HG02840 (cell line): ENCODE measurements at regions not wholly inside any gene's neighbourhood (a gene's known extent, or its start where the extent isn't known, plus 50 kb on each side); places are given as distances from the start of the nearest gene placed in this dataset.

Experiments used
- ATAC-seq: cut with Tn5 transposase; IDR thresholded peaks from one replicate; pipeline ENCODE4 v1.9.1; 2021; ENCODE audit warnings: mild to moderate bottlenecking, moderate library complexity, moderate number of reproducible peaks; ENCODE audit not compliant: unreplicated experiment, low FRiP score

DNA sequence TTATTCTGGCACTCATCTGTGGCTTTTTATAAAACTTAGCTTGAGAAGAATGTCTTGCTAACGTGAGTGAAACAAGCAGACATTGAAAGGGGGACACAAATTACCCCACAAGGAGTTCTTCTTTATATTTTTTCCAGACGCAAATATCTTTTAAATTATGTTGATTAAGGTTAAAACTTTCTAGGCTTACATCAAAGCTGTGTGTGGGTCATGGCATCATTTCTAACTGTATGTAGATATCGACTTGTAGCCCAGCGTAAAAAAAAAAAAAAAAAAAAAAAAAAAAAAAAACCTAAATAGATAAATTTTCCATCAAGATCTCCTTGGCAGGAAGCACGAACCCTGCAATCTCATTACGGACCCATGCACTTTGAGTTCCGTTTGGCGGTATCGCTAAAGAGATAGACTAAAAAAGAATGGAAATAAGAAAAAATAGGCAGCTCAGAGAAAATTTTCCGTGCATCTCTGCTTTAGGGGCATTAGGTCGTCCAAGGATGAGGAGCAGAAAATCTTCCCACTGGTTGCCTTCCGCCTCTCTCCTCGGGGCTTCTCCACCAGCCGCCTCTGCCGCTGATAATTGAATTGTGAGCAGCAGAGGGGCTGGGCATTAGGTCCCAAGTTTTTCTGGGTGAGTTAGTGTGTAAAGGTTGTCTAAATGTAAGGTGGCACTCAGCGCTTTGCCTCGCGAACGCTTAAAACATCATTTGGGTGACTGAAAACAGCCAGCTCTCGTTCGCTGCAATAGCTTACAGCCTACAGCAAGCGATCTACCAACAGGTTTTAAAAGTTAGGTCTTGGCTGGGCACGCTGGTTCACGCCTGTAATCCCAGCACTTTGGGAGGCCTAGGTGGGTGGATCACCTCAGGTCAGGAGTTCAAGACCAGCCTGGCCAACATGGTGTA, 194.0 kb downstream of the TRIM27 start:
- ATAC-seq: no peak

DNA sequence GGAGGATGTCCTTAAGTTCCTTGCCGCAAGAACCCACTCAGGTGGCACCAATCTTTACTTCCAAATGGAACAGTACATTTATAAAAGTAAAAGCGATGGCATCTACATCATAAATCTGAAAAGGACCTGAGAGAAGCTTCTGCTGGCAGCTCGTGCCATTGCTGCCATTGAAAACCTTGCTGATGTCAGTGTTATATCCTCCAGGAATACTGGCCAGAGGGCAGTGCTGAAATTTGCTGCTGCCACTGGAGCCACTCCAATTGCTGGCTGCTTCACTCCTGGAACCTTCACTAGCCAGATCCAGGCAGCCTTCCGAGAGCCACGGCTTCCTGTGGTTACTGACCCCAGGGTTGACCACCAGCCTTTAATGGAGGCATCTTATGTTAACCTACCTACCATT, 191.7 kb downstream of the TRIM27 start:
- no peak for ATAC-seq

DNA sequence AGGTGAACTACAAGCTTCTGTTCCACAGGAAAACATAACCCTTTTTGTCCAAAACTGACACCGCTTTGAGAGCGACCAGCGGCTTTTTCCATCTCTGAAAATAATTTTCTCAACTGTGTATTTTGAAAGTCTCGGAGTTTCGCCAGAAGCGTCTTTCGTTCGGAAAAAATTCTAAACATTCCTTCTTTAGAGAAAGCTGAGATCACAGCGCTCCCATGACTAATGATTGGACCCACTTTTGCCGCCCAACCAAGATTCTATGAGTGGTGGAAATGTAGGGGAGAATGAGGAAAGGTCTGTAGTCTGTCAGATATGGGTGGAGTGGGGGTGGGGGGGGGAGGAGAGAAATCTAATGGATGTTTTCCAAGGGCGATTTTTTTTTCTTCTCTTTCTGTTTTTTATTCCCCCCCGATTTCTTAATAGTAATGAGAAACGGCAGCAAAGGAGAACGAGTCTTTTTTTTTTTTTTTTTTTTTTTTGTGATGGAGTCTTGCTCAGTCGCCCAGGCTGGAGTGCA, 189.3 kb downstream of the TRIM27 start:
- ATAC-seq: no peak

DNA sequence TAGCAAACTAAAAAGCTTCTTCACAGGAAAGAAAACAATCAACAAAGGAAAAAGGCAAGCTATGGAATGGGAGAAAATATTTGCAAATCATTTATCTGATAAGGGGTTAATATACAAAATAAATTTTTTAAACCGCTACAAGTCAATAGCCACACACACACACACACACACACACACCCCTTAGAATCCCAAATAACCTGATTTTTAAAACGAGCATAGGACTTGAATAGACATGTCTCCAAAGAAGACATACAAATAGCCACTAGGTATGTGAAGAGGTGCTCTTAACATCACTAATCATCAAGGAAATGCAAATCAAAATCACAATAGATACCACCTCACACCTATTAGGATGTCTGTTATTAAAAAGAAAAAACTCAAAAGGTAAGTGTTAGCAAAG, 187.7 kb downstream of the TRIM27 start:
- ATAC-seq: no peak

DNA sequence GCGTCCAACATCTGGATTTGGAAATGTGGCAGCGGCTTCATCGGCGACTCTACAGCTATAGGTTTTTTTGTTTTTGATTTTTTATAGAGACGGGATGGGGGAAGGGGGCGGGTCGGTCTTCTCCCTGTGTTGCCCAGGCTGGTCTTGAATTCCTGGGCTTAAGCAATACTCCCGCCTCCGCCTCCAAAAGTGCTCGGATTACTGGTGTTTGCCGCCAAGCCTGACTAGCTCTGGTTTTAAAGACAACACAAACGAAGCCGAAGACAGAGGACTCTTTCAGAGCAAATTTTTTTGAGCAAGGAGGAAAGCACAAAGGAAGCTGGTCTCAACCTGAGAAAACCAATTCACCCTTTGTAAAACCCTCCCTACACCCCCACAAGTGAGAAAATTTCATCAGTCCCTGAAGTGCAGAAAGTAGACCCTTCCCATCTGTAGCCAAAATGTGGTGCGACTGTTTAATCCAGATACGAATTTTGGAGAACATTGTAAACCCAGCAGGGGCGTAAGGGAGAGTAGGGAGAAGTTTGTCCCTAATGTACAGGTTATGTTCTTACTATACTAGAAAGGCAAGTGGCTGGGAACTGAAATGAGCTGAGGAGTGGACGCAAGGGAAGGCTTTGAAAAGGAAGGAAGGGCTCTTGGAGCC, 185.9 kb downstream of the TRIM27 start:
- no peak for ATAC-seq

DNA sequence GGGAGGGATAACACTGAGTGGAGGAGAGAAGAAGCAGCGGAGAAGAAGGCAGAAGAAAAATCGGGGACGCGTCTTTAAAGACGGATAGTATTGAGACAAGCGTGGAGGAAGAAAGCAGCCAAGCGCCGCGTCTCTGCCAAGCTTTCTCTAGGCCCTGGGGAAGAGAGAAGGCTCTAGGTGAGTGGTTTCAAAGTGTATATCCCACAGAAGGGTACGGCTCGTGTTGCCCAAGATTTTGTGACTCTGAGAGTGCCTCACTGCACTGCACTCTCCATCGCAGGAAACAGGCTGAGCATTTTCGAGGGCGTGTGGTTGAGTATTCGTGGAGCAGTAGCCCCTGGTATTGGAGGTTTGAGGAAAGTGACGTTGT, 185.4 kb downstream of the TRIM27 start:
- ATAC-seq: no peak

DNA sequence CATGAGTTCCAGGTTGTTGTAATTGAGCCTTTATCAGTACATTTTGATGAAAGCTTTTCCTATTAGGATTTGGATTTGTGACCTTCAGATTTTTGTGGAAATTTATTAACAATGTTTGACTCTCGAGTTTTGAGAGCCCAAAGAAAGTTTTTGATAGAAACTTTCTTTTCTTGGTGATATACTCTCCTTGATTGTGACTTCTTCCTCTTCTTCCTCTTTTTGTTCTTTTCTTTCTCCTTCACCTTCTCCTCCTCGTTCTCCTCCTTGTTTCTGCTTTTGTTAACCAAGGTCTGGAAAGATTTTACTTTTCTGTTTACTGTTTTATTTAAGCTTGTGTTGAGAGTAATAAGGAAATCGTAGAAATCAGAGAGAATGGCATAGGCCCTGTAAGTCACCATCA, 182.4 kb downstream of the TRIM27 start:
- ATAC-seq: no peak

DNA sequence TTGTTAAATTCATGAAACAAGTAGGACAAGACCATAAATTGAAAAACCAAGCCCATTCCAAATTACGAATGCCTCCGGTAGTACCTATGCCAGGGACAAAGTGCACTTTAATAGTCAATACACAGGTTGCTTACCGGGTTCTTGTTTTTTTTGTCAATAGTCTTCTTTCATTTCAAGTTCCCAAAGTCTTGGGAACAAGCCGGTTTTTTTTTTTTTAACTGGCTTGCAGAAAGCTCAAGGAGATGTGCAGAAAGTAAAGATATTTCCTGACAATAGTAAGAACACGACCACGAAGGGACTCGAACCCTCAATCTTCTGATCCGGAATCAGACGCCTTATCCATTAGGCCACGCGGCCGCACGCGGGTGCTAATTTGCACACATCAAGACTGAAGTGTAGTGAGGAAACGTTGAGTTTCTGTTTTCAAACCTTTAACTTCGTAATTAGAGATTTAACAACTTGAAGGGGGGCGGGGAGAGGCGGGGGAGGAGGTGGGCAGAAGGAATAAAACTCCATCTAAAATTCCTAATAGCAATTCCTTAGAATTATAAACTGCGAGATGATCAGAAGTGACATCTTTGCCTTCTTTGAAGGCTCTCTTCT, 181.0 kb downstream of the TRIM27 start:
- no peak for ATAC-seq

DNA sequence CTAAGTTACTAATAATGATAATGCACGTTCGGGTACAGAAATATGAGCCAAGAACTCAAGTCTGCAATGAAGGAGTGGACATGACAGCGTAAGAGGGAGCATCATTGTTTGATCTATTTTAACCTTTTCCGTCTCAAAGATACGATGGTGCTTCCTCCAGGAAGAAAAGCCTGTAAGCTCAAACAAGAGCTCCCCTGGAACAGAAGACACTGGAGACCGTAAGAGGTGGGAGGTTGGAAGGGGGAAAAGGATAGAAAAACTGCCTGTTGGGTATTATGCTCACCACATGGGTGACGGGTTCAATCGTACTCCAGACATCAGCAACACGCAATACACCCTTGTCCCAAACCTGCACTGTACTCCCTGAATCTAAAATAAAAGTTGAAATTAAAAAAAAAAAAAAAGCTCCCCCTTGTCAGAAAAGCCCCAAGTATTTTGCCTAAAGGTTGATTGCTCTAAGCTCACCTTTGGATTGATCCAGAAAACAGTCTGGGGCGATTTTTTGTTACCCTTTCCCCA, 180.5 kb downstream of the TRIM27 start:
- ATAC-seq: no peak

DNA sequence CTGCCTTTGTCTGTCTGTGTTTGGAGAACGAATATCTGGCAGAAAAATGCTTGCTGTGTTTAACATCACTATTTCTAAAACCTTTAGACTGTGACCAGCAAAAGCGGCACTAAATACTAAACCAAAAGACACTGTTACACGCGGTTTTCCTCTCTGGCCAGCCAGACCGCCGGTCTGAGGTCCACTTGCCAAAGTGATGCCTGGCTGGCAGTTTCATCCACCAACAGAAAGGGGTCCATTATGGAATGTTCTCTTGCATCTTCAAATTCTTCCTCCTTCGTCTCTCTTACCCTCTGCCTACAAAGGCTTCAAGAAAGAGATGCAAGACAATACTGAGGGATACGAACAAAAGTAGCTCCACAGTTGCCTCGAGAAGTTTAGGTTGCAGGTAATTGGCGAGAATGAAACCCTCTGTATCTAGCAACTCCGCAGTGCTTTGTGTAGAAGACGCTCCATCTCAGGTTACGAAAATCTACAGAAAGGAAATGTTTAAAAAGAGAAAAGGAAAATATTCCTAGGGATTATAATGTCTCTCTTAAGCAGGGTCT, 176.6 kb downstream of the TRIM27 start:
- ATAC-seq: no peak

DNA sequence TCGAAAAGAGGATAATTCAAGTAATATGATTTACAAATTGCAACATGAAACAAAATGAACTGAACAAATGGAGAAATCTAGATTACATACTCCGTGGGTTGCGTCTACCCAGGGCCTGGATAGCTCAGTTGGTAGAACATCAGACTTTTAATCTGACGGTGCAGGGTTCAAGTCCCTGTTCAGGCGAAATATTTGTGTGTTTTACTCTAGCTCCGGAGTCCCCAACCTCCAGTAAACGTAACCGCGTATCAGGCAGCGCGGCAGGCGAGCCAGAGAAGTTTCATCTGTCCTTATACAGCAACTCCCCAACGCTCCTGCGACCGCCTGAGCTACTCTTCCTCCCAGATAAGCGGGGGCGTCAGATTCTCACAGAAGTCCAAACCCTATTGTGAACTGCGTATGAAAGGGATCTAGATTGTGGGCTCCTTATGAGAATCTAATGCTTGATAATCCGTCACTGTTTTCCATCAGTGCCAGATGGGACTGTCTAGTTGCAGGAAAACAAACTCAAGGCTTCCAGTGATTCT, 176.1 kb downstream of the TRIM27 start:
- ATAC-seq: no peak

DNA sequence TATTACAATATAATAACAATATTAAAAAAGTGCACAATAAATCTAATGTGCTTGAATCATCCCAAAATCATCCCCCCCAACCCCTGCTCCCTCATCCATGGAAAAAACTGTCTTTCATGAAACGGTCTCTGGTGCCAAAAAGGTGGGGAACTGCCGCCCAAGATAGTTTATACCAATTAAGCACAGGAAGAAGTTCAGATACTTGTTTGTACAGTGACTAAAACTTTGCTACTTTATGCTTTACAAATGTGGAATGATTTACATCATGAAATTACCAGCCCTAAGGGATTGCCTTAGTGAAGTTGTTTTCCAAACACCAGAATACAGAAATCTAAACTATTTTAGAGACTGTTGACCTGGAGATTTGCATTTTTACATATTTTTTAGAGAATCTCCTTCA, 175.6 kb downstream of the TRIM27 start:
- no peak for ATAC-seq

DNA sequence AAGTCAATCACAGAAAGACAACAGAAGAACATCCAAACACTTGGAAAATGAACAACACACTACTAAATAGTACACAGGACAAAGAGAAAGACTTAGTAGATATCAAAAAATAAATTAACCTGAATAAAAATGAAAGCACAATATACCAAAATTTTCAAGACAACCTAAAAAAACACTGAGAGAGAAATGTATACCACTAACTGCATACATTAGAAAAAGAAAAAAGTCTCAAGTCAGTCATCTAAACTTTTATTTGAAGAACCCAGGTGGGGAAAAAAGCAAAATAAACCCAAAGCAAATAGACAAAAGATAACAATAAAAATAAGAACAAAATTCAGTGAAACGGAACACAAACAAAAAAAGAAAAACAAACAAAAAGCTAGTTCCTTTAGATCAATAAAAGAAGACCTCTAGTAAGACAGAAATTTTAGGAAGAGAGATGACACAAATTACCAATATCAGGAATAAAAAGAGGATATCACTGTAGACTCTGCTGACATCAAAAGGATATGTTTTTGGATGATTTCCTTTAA, 172.8 kb downstream of the TRIM27 start:
- ATAC-seq: no peak

DNA sequence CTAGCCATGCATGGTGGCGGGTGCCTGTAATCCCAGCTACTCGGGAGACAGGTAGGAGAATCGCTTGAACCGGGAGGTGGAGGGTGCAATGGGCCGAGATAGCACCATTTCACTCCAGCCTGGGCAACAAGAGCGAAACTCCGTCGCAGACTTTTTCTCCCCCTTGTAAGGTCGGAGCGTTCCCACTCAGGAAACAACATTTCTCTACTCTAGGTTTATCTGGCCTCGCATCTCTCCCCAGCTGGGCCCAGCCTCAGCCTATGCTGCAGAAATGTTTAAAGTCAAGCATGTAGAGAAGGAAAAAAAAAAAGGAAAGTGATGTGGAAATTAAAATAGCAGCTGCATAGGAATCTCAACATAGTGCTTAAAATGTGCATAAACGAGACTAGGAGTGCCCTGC, 172.3 kb downstream of the TRIM27 start:
- no peak for ATAC-seq

DNA sequence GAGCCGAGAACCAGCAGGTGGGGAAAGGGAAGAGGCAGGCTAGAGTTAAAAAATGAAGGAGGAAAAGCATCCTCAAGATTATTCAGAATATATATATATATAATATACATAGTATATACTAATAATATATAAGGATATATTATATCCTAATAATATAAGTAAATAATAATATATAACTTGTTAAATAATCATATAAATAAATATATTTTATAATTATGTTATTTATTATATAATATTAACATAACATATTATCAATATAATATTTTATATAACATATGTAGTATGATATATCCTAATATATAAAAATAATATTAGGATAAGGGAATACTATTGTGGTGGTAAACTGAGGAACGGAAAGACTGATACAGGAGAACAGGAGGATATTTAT, 171.8 kb downstream of the TRIM27 start:
- ATAC-seq: no peak

DNA sequence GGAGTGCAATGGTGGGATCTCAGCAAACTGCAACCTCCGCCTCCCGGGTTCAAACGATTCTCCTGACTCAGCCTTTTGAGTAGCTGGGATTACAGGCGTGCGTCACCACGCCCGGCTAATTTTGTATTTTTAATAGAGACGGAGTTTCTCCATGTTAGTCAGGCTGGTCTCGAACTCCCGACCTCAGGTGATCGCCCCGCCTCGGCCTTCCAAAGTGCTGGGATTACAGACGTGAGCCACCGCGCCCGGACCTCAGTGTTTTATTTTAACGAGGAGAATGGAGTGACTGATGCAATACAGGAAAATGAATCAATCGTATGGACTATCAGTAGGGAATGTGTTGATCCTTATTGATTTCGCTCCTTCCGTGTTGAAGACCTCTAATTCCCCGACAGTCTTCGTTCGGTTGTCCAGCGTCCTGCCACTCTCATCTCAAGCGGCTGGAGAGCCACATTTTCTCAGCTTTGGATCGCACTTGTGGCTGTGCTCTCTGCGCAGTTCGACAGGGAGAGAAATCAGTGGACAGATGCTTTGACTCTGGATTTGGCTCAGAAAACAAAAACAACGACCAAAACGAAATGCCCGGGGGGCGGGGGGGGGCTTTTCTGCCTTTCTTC, 166.2 kb downstream of the TRIM27 start:
- ATAC-seq: no peak

DNA sequence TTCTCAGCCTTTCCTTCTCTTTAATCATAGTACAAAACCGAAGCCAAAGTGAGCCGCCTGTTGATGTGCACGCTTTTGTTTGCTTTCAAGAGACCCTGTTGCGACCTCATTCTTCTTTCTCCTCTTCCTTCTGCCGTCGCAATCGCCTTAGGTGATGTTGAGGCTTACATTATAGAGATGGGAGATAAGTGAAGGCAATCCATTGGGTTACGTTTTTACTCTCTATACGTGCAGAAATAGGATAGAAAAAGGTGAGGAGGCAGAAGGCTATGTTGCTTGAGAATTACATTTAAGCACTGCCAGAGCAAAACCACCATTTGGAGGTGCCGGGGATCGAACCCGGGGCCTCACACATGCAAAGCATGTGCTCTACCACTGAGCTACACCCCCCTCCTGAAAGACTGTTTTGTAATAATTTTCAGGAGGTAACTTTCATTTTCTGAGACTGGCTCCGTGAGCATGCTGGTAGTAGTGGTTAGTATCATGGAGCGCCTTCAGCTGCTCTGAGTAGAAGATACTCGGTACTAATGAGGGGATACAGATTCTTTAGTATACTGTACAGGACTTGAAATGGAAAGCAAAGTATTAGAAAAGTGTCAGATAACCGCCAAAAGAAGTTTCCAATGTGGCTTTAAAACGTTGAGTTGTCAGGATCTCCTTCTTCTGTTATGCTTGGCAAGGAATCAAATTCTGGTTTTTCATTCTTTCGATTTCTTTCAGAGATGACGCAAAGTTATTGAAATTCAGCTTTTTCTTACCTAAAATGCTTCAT, 165.6 kb downstream of the TRIM27 start:
- ATAC-seq: no peak

DNA sequence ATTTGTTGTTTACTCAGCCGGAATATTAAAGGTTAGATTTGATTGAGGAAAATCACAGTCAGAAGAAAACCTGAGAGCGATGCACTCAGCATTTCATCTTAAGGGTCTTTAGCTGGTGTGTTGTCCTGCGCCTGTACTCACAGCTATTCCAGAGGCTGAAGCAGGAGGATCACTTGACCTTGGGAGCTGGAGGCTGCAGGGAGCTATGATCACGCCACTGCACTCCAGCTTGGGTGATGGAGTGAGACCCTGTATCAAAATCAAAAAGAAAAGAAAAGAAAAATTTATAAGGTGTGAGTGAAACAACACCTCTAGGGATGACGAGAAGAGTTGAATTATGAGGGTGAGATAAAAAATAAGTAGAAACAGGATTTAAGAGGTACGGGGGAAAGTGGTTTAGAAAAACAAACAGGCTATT, 165.0 kb downstream of the TRIM27 start:
- no peak for ATAC-seq

DNA sequence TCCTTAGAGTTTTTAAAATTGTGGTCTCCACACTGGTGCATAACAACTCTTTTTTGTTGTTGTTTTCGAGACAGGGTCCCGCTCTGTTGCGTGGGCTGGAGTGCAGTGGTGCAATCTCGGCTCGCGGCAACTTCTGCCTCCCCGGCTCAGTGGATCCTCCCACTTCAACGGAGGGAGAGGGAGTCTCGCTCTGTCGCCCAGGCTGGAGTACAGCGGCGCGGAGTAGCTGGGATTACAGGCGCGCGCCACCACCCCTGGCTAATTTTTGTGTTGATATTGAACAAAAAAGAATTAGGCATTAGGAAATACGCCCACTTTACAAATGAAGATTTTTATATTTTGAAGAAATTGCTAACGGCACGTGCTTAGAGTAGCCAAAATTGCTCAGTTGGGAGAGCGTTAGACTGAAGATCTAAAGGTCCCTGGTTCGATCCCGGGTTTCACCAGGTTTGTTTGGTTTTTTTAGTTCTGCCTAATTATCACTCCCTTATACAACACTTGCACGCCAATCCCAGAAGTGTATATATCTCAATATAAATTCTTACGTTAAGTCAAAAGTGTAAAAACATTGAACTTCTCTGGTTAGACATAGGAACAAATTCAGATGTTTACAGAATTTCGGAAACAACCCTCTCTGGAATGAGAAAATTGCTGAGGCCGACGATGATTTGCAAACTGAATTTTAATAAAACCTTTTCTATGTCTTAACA, 159.6 kb downstream of the TRIM27 start:
- ATAC-seq: no peak
